WTC11 (cell line): ENCODE measurements at regions not wholly inside any gene's neighbourhood (a gene's known extent, or its start where the extent isn't known, plus 50 kb on each side); places are given as distances from the start of the nearest gene placed in this dataset.

Source experiments
- AFF4 ChIP-seq: sonication (generic); formaldehyde crosslinking; IDR thresholded peaks from 2 replicates; pipeline ENCODE4 v1.8.1; 2023; ENCODE audit warnings: mild to moderate bottlenecking, missing genetic modification reagents, borderline replicate concordance
- CTCF ChIP-seq: fragments of 200-600 bp; IDR thresholded peaks from 2 replicates; pipeline ENCODE4 v1.8.0; 2022; ENCODE audit warnings: antibody characterized with exemption
- GTF2I ChIP-seq: fragments of 250-450 bp; sonication (Bioruptor Pico); conservative IDR thresholded peaks from 2 replicates; pipeline ENCODE4 v1.4.0; 2021; ENCODE audit warnings: mild to moderate bottlenecking
- JUN ChIP-seq: sonication (generic); formaldehyde crosslinking; IDR thresholded peaks from 2 replicates; pipeline ENCODE4 v1.8.0; 2023; ENCODE audit warnings: mild to moderate bottlenecking, missing genetic modification reagents
- SP1 ChIP-seq: sonication (generic); formaldehyde crosslinking; conservative IDR thresholded peaks from 2 replicates; pipeline ENCODE4 v1.8.1; 2022; ENCODE audit warnings: missing genetic modification reagents
- USF2 ChIP-seq: sonication (generic); formaldehyde crosslinking; IDR thresholded peaks from 2 replicates; pipeline ENCODE4 v1.8.1; 2023; ENCODE audit warnings: mild to moderate bottlenecking, missing genetic modification reagents, moderate library complexity
- ZNF512 ChIP-seq: sonication (generic); formaldehyde crosslinking; IDR thresholded peaks from 2 replicates; pipeline ENCODE4 v1.8.1; 2022; ENCODE audit warnings: missing genetic modification reagents, borderline replicate concordance

- TF ChIP-seq CTCF, result no peak
- no peak for TF ChIP-seq USF2
- no peak for TF ChIP-seq ZNF512 (CRISPR knock-in tag)
- TF ChIP-seq AFF4 (CRISPR knock-in tag), result no peak
- no peak for TF ChIP-seq JUN (CRISPR knock-in tag)
- TF ChIP-seq GTF2I, result no peak
- no peak for TF ChIP-seq SP1 (CRISPR knock-in tag)
Measured at GRCh38 chr2:217671871-217672270, 330.9 kb downstream of the TNS1 start.
